Liver (tissue), 7 donors: ENCODE measurements at regions not wholly inside any gene's neighbourhood (a gene's known extent, or its start where the extent isn't known, plus 50 kb on each side); places are given as distances from the start of the nearest gene placed in this dataset.

Experiments
- DNase-seq: peaks from one replicate; pipeline ENCODE4 v3.0.0-alpha.2; 2017; ENCODE audit warnings: low spot score
- H3K27ac ChIP-seq, 2 donors: one replicate each; pipeline ENCODE4 v1.7.0; 2013; ENCODE audit warnings: inconsistent platforms in 2 of 2, low read length in 2 of 2, control low read depth in 1 of 2, low read depth in 1 of 2, mild to moderate bottlenecking in 1 of 2
- H3K27me3 ChIP-seq, 4 donors: one replicate each; pipeline versions ENCODE4 v1.6.1 to v1.7.0; 2013; ENCODE audit warnings: low read length in 3 of 4, inconsistent platforms in 1 of 4, mild to moderate bottlenecking in 1 of 4, moderate library complexity in 1 of 4; ENCODE audit not compliant: control insufficient read depth in 4 of 4, insufficient read depth in 4 of 4
- H3K36me3 ChIP-seq, 4 donors: one replicate each; pipeline versions ENCODE4 v1.6.1 to v1.7.0; 2013; ENCODE audit warnings: low read length in 3 of 4, mild to moderate bottlenecking in 3 of 4, low read depth in 1 of 4, moderate library complexity in 1 of 4; ENCODE audit not compliant: control insufficient read depth in 4 of 4, insufficient read depth in 3 of 4
- H3K4me1 ChIP-seq, 4 donors: one replicate each; pipeline versions ENCODE4 v1.6.1 to v1.7.0; 2013; ENCODE audit warnings: low read length in 3 of 4, mild to moderate bottlenecking in 3 of 4, moderate library complexity in 1 of 4; ENCODE audit not compliant: control insufficient read depth in 4 of 4, insufficient read depth in 4 of 4
- H3K4me3 ChIP-seq, 3 donors: one replicate each; pipeline versions ENCODE4 v1.6.1 to v1.7.0; 2013; ENCODE audit warnings: low read length in 3 of 3, control low read depth in 1 of 3, low read depth in 1 of 3, mild to moderate bottlenecking in 1 of 3
- H3K9ac ChIP-seq, 2 donors: one replicate each; pipeline ENCODE4 v1.7.0; 2013; ENCODE audit warnings: low read length in 2 of 2, mild to moderate bottlenecking in 2 of 2, moderate library complexity in 2 of 2, control low read depth in 1 of 2, low read depth in 1 of 2
- H3K9me3 ChIP-seq, 4 donors: one replicate each; pipeline versions ENCODE4 v1.6.1 to v1.7.0; 2013; ENCODE audit warnings: low read length in 3 of 4; ENCODE audit not compliant: control insufficient read depth in 4 of 4
- ATF3 ChIP-seq: IDR thresholded peaks from 2 replicates; pipeline ENCODE4 v1.6.1; 2016; ENCODE audit warnings: antibody characterized with exemption
- GABPA ChIP-seq, 2 donors: IDR thresholded peaks in 1 of 2; conservative IDR thresholded peaks in 1 of 2; 2 replicates each; pipeline ENCODE4 v1.6.1; 2016; ENCODE audit warnings: antibody characterized with exemption in 2 of 2, mild to moderate bottlenecking in 1 of 2, moderate library complexity in 1 of 2
- HNF4G ChIP-seq: IDR thresholded peaks from 2 replicates; pipeline ENCODE4 v1.6.1; 2016; ENCODE audit warnings: antibody characterized with exemption
- JUND ChIP-seq, 2 donors: IDR thresholded peaks; 2 replicates each; pipeline ENCODE4 v1.6.1; 2016; ENCODE audit warnings: antibody characterized with exemption in 2 of 2
- NR2F2 ChIP-seq: IDR thresholded peaks from 2 replicates; pipeline ENCODE4 v1.6.1; 2016; ENCODE audit warnings: antibody characterized with exemption
- RXRA ChIP-seq, 2 donors: IDR thresholded peaks; 2 replicates each; pipeline ENCODE4 v1.6.1; 2017 to 2018; ENCODE audit warnings: antibody characterized with exemption in 2 of 2, mild to moderate bottlenecking in 1 of 2
- SP1 ChIP-seq: IDR thresholded peaks from 2 replicates; pipeline ENCODE4 v1.6.1; 2018; ENCODE audit warnings: antibody characterized with exemption, mild to moderate bottlenecking
- WGBS: extraction: QIAGEN DNeasy Blood & Tissue Kit; methylation state at CpG from one replicate; pipeline ENCODE4 v1.1.7; 2013; 5-methylcytosine and 5-hydroxymethylcytosine counted together
- TF ChIP-seq, protein P1 (sequence below): IDR thresholded peaks from 2 replicates; pipeline ENCODE4 v1.6.1; 2016; ENCODE audit warnings: antibody characterized with exemption
- donor health status: healthy.
- donor health status: healthy.
- donor health status: healthy.
- donor health status: healthy.

DNA sequence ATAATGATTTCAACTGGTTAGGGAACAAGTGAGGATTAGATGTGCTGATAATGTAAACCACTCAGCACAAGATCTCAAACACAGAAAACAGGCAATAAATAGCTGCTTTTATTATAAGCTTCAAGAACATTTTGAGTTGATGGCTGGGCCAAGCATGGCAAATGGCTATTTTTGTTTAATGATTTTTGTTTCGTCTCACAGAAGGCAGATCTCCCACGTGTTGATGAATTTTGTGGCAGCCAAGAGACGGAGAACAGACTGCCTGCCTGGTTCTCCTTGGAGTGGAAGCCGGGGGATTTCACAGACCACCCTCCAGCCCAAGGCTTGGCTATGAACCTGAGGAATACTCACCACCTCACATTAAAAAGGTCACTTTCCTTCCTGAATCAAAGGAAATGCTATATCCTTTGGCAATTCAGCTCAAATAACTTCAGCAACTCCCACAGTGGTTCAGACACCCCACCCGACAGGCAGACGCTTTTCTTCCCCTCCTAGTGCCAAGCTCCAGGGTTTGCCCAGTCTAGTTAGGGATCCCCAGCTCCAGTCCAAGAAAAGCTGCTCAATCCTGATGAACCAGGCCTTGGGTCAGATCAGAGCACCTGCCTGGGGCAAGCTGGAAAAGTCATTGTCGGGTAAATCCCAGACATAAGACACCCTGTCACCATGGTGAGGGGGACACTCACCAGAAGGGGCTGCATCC, 593.5 kb downstream of the TOX3 start:
- WGBS = 82% methylated on average over 7 of the region's 7 CpGs
- Histone ChIP-seq H3K9me3 (no peaks in the 10 kb centered on the region), H3K4me3 (no peak overlapping the region), H3K27me3 (peaks cover 0 to 2% (median 0%) of the 10 kb centered on the region in 4 donors), H3K4me1 (no peaks in the 10 kb centered on the region), H3K36me3 (no peaks in the 10 kb centered on the region), H3K9ac (no peak overlapping the region), H3K27ac (no peak overlapping the region)
- DNase-seq = no peak
- no peak for TF ChIP-seq ATF3
- TF ChIP-seq HNF4G = no peak
- no peak for TF ChIP-seq JUND (IDR thresholded peaks at IDR 0.05)
- TF ChIP-seq, protein P1, sequence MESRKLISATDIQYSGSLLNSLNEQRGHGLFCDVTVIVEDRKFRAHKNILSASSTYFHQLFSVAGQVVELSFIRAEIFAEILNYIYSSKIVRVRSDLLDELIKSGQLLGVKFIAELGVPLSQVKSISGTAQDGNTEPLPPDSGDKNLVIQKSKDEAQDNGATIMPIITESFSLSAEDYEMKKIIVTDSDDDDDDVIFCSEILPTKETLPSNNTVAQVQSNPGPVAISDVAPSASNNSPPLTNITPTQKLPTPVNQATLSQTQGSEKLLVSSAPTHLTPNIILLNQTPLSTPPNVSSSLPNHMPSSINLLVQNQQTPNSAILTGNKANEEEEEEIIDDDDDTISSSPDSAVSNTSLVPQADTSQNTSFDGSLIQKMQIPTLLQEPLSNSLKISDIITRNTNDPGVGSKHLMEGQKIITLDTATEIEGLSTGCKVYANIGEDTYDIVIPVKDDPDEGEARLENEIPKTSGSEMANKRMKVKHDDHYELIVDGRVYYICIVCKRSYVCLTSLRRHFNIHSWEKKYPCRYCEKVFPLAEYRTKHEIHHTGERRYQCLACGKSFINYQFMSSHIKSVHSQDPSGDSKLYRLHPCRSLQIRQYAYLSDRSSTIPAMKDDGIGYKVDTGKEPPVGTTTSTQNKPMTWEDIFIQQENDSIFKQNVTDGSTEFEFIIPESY = no peak
- no peak for TF ChIP-seq SP1
- TF ChIP-seq RXRA (IDR thresholded peaks at IDR 0.05) = no peak
- no peak for TF ChIP-seq GABPA (IDR thresholded peaks at IDR 0.05 in 1 of 2, conservative IDR thresholded peaks at IDR 0.05 in 1 of 2)

DNA sequence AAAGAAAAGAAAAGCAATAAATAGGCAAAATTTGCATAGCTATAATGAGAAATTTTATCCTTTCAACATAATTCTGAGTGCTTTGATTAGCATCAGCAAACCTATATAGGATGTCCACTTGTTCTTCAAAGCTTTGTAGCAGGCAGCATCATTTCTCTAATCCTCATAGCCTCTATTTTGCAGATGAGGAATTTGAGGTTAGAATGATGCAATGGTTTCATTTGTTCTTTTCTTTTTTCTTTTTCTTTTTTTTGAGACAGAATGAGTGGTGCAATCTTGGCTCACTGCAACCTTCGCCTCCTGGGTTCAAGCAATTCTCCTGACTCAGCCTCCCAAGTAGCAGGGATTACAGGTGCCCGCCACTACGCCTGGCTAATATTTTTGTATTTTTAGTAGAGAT, 594.4 kb downstream of the TOX3 start:
- H3K36me3 ChIP-seq = no peaks in the 10 kb centered on the region
- H3K4me3 ChIP-seq = no peak overlapping the region
- no peaks in the 10 kb centered on the region for H3K9me3 ChIP-seq
- H3K27ac ChIP-seq = no peak overlapping the region
- H3K4me1 ChIP-seq = no peaks in the 10 kb centered on the region
- peaks cover 0 to 2% (median 0%) of the 10 kb centered on the region in 4 donors for H3K27me3 ChIP-seq
- H3K9ac ChIP-seq = no peak overlapping the region
- no peak for TF ChIP-seq SP1
- no peak for TF ChIP-seq GABPA (IDR thresholded peaks at IDR 0.05 in 1 of 2, conservative IDR thresholded peaks at IDR 0.05 in 1 of 2)
- TF ChIP-seq NR2F2 = no peak
- DNase-seq = no peak
- WGBS = 86% methylated on average over 3 of the region's 3 CpGs

- no peak overlapping the region for H3K27ac ChIP-seq
- no peaks in the 10 kb centered on the region for H3K36me3 ChIP-seq
- H3K9me3 ChIP-seq = no peaks in the 10 kb centered on the region
- H3K4me3 ChIP-seq = no peak overlapping the region
- WGBS = 65% methylated on average over 7 of the region's 7 CpGs
- TF ChIP-seq ATF3 = no peak
- H3K9ac ChIP-seq = no peak overlapping the region
- peaks cover 0 to 2% (median 0%) of the 10 kb centered on the region in 4 donors for H3K27me3 ChIP-seq
- no peaks in the 10 kb centered on the region for H3K4me1 ChIP-seq
- DNase-seq = no peak
Observed at GRCh38 chr16:51951668-51952298, 595.2 kb downstream of the TOX3 start.
